ENCODE measurements at regions not wholly inside any gene's neighbourhood (a gene's known extent, or its start where the extent isn't known, plus 50 kb on each side); places are given as distances from the start of the nearest gene placed in this dataset.

- no peak for ATAC-seq
- peaks cover 0 to 18% (median 6%) of the 10 kb centered on the region in 9 donors for H3K4me1 ChIP-seq
- no peaks in the 10 kb centered on the region for H3K27me3 ChIP-seq
- no peak for TF ChIP-seq CTCF (IDR thresholded peaks at IDR 0.05)
- H3K27ac ChIP-seq, result no peak overlapping the region
- intact Hi-C loops (cut with DNase I), result no loop called here
- H3K4me3 ChIP-seq, result no peak overlapping the region
- no peak for DNase-seq
- no peaks in the 10 kb centered on the region for H3K36me3 ChIP-seq
- H3K9me3 ChIP-seq, result peaks cover 0 to 4% (median 0%) of the 10 kb centered on the region in 11 donors
- 80 to 84% methylated on average over 4 of the region's 4 CpGs for WGBS, 2 donors
Observed at GRCh38 chr4:24114444-24114843, 224.6 kb upstream of the PPARGC1A start.

- H3K27ac ChIP-seq, result no peak overlapping the region
- DNase-seq (no peak), ATAC-seq (no peak)
- no peaks in the 10 kb centered on the region for H3K36me3 ChIP-seq
- intact Hi-C loops (cut with DNase I), result no loop called here
- H3K9me3 ChIP-seq, result peaks cover 0 to 4% (median 0%) of the 10 kb centered on the region in 11 donors
- no peak for TF ChIP-seq CTCF (IDR thresholded peaks at IDR 0.05)
- no peak overlapping the region for H3K4me3 ChIP-seq
- peaks cover 0 to 9% (median 0%) of the 10 kb centered on the region in 9 donors for H3K4me1 ChIP-seq
- 62% methylated on average over 2 of the region's 2 CpGs for WGBS, 2 donors
- H3K27me3 ChIP-seq, result no peaks in the 10 kb centered on the region
Observed at GRCh38 chr4:24112466-24112865, 222.6 kb upstream of the PPARGC1A start.

- peaks cover 0 to 2% (median 0%) of the 10 kb centered on the region in 11 donors for H3K9me3 ChIP-seq
- no peak for ATAC-seq
- H3K27me3 ChIP-seq, result no peaks in the 10 kb centered on the region
- TF ChIP-seq CTCF (IDR thresholded peaks at IDR 0.05), result no peak
- H3K4me1 ChIP-seq, result peaks cover 0 to 15% (median 9%) of the 10 kb centered on the region in 9 donors
- no peaks in the 10 kb centered on the region for H3K36me3 ChIP-seq
- intact Hi-C loops (cut with DNase I), result no loop called here
- 93 to 98% methylated on average over 2 of the region's 2 CpGs for WGBS, 2 donors
- H3K4me3 ChIP-seq, result no peak overlapping the region
- H3K27ac ChIP-seq, result no peak overlapping the region
- DNase-seq, result no peak
Observed at GRCh38 chr4:24108567-24108966, 218.7 kb upstream of the PPARGC1A start.

DNA sequence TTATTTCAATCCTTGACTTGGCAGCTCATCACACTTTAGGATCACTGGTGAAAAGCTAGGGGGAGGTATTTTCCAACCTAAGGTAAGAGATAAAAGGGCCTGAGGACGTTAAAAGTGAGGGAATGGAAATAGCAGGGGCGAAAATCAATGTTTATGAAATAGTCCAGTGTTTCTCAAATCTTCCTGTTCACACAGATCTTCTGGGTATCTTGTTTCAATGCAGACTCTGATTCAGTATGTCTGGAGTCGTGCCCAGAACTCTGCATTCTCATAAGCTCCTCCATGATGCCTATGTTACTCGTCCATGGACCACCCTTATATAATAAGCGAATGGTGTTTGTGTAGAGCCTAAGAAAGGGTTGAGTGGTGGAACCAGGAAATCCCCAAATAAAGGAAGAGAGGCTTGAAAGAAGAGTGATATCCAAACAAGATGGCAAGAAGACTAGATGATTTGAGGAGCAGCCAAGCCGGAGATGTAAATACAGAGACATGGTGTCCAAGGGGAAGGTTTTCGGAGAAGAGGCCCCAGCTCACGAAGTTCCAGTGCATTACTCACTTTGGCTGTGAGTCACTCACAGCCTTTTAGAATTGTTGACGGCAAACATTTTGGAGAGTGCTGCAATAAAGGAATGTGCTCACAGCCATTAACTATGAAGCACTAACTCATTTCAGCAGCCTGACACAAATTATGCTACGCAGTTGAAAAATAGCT lies 215.6 kb upstream of the PPARGC1A start:
- peaks cover 0 to 22% (median 16%) of the 10 kb centered on the region in 9 donors for H3K4me1 ChIP-seq
- TF ChIP-seq CTCF (IDR thresholded peaks at IDR 0.05), result no peak
- no peaks in the 10 kb centered on the region for H3K27me3 ChIP-seq
- H3K27ac ChIP-seq, result peak overlapping the region in 1 of 10 donors; percentile 65
- peak in 4 of 8 donors; percentile 11 to 80 (median 58) for ATAC-seq
- no peaks in the 10 kb centered on the region for H3K9me3 ChIP-seq
- DNase-seq, result no peak
- no peak overlapping the region for H3K4me3 ChIP-seq
- H3K36me3 ChIP-seq, result no peaks in the 10 kb centered on the region
- WGBS, 2 donors, result 69 to 72% methylated on average over 10 of the region's 10 CpGs
- intact Hi-C loops (cut with DNase I), result no loop called here
